ENCODE measurements at regions not wholly inside any gene's neighbourhood (a gene's known extent, or its start where the extent isn't known, plus 50 kb on each side); places are given as distances from the start of the nearest gene placed in this dataset.

- ChIA-PET POLR2A (no interaction called here), CTCF (interaction anchor here (1.7 kb wide), 1 partner anchor 11 kb away, joined by 4 read pairs; no protein-coding TSS in a partner anchor)
- no peak for DNase-seq (ENCODE audit: low read depth)
- TF ChIP-seq, protein P1, sequence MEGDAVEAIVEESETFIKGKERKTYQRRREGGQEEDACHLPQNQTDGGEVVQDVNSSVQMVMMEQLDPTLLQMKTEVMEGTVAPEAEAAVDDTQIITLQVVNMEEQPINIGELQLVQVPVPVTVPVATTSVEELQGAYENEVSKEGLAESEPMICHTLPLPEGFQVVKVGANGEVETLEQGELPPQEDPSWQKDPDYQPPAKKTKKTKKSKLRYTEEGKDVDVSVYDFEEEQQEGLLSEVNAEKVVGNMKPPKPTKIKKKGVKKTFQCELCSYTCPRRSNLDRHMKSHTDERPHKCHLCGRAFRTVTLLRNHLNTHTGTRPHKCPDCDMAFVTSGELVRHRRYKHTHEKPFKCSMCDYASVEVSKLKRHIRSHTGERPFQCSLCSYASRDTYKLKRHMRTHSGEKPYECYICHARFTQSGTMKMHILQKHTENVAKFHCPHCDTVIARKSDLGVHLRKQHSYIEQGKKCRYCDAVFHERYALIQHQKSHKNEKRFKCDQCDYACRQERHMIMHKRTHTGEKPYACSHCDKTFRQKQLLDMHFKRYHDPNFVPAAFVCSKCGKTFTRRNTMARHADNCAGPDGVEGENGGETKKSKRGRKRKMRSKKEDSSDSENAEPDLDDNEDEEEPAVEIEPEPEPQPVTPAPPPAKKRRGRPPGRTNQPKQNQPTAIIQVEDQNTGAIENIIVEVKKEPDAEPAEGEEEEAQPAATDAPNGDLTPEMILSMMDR (IDR thresholded peaks at IDR 0.05; ENCODE audit: insufficient read depth, low read depth, low read length) = no peak
- H3K4me3 ChIP-seq (ENCODE audit: low read depth, low read length) = no peak overlapping the region
- H3K36me3 ChIP-seq (ENCODE audit: control insufficient read depth, insufficient read depth, low read length) = no peaks in the 10 kb centered on the region
- H3K27me3 ChIP-seq (ENCODE audit: control insufficient read depth, insufficient read depth, low read length) = peaks cover 2% of the 10 kb centered on the region; the same call in 1 of the 2 replicates
Measured at GRCh38 chr6:4675121-4675520, 101.1 kb upstream of the CDYL start.

DNA sequence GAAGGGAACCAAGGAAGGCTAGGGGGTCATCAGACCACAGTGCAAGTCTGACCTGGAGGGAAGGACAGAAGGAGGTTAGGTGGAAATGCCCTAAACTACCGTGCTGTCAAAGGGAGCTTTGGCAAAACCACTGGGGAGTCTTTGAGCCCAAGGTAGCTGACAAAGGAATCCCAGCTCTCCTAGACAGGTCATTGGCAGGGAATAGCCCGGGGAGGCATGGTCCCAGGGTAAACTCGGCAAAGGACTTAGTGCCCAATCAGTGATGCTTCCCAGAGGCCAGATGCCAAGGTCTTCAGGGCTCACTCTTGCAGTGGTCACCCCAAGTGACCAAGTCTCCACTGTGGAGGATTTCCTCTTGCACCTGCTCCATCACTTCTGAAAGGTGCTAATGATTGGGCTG lies 102.3 kb upstream of the CDYL start:
- ChIA-PET CTCF (no interaction called here), POLR2A (no interaction called here)
- Histone ChIP-seq H3K27me3 (ENCODE audit: control insufficient read depth, insufficient read depth, low read length) (peaks cover 2% of the 10 kb centered on the region; the same call in 1 of the 2 replicates), H3K4me3 (ENCODE audit: low read depth, low read length) (no peak overlapping the region), H3K36me3 (ENCODE audit: control insufficient read depth, insufficient read depth, low read length) (no peaks in the 10 kb centered on the region)
- no peak for DNase-seq (ENCODE audit: low read depth)
- TF ChIP-seq, protein P1 (IDR thresholded peaks at IDR 0.05; ENCODE audit: insufficient read depth, low read depth, low read length) = no peak

DNA sequence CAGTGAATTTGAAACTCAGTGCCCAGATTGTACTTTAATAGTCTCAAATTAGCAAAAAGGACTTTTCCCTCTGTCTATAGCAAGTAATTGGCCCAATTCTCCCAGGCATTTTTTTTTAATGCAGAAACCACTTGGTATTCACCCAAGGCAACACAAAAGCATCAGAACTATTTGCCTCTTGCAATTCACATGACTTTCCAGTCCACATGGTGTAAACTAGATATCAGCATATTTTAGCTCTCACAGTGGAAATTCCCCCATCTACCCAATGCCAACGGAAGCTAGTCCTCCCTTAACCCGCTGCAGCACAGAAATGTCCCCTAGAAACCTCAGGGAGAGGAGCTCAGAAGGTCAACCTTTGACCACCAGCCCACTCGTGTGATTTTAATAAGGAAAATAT lies 103.4 kb upstream of the CDYL start:
- POLR2A ChIA-PET = no interaction called here
- Histone ChIP-seq H3K4me3 (ENCODE audit: low read depth, low read length) (no peak overlapping the region), H3K27me3 (ENCODE audit: control insufficient read depth, insufficient read depth, low read length) (peaks cover 2% of the 10 kb centered on the region; the same call in 1 of the 2 replicates), H3K36me3 (ENCODE audit: control insufficient read depth, insufficient read depth, low read length) (no peaks in the 10 kb centered on the region)
- DNase-seq (ENCODE audit: low read depth) = peak; percentile 28
- CTCF ChIA-PET = interaction anchor here (1.1 kb wide), 1 partner anchor 142 kb away, joined by 3 read pairs; no protein-coding TSS in a partner anchor
- TF ChIP-seq, protein P1 (IDR thresholded peaks at IDR 0.05; ENCODE audit: insufficient read depth, low read depth, low read length) = no peak

DNA sequence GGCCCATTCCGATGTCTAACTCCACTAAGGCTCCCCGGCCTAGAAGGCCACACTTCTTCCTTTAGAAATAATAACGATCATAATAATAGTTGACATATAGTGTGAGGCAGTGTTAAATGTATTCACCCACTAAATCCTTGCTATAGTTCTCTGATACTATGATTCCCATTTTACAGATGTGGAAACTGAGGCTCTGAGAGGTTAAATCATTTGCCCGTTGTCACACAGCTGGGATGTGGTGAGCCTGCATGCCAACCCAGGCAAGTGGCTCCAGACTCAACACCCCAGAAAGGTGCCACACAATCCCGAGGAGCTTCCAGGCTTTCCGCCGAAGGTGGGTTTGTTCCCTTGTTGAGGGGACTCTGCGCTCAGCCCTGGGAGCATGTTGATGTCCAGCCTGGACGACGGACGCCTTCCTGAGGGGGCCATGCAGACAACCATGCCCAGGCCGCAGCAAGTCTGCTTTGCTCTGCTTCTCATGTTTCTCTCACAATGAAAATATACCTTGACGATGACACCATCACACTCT lies 104.6 kb upstream of the CDYL start:
- ChIA-PET POLR2A (no interaction called here), CTCF (interaction anchor here (0.6 kb wide), 1 partner anchor 71 kb away, joined by 4 read pairs; no protein-coding TSS in a partner anchor)
- peaks cover 2% of the 10 kb centered on the region; the same call in 1 of the 2 replicates for H3K27me3 ChIP-seq (ENCODE audit: control insufficient read depth, insufficient read depth, low read length)
- H3K4me3 ChIP-seq (ENCODE audit: low read depth, low read length) = no peak overlapping the region
- H3K36me3 ChIP-seq (ENCODE audit: control insufficient read depth, insufficient read depth, low read length) = no peaks in the 10 kb centered on the region
- no peak for DNase-seq (ENCODE audit: low read depth)
- TF ChIP-seq, protein P1 (IDR thresholded peaks at IDR 0.05; ENCODE audit: insufficient read depth, low read depth, low read length) = no peak

GRCh38 chr6:4670824-4671409 lies 105.3 kb upstream of the CDYL start:
- H3K36me3 ChIP-seq (ENCODE audit: control insufficient read depth, insufficient read depth, low read length) = no peaks in the 10 kb centered on the region
- TF ChIP-seq, protein P1 (IDR thresholded peaks at IDR 0.05; ENCODE audit: insufficient read depth, low read depth, low read length) = no peak
- no peak for DNase-seq (ENCODE audit: low read depth)
- CTCF ChIA-PET = no interaction called here
- no peak overlapping the region for H3K4me3 ChIP-seq (ENCODE audit: low read depth, low read length)
- POLR2A ChIA-PET = no interaction called here
- peaks cover 2% of the 10 kb centered on the region; the same call in 1 of the 2 replicates for H3K27me3 ChIP-seq (ENCODE audit: control insufficient read depth, insufficient read depth, low read length)
